Common myeloid progenitor, CD34-positive (primary cell): ENCODE measurements at regions not wholly inside any gene's neighbourhood (a gene's known extent, or its start where the extent isn't known, plus 50 kb on each side); places are given as distances from the start of the nearest gene placed in this dataset.

ENCODE experiments used
- CTCF ChIA-PET: fragments of 350-600 bp; sonication (Branson Sonifier 250); formaldehyde crosslinking; loops from one replicate; lab custom pipeline; 2021; ENCODE audit warnings: antibody characterized with exemption; lab: Charles Lee
- POLR2A ChIA-PET: fragments of 350-600 bp; sonication (Branson Sonifier 250); formaldehyde crosslinking; loops from one replicate; lab custom pipeline; 2021; ENCODE audit warnings: antibody characterized with exemption; lab: Charles Lee
- DNase-seq, 3 donors: peaks; one replicate each; pipeline versions ENCODE4 v3.0.0 to v3.0.0-alpha.2; 2013
- H3K27ac ChIP-seq, 2 experiments: 1 replicate in 1 of 2; 2 replicates in 1 of 2; pipeline ENCODE4 v1.7.0; 2013; ENCODE audit warnings: inconsistent platforms in 2 of 2, low read length in 2 of 2, mild to moderate bottlenecking in 2 of 2, low read depth in 1 of 2, moderate library complexity in 1 of 2; ENCODE audit not compliant: severe bottlenecking in 2 of 2, insufficient read depth in 1 of 2, poor library complexity in 1 of 2
- H3K27me3 ChIP-seq, 5 experiments: replicated peaks in 2 of 5; 1 replicate in 3 of 5; 2 replicates in 2 of 5; pipeline versions ENCODE4 v1.6.1 to v1.7.0; 2013; ENCODE audit warnings: low read length in 4 of 5, mild to moderate bottlenecking in 2 of 5, moderate library complexity in 2 of 5, inconsistent platforms in 1 of 5; ENCODE audit not compliant: insufficient read depth in 5 of 5, control insufficient read depth in 4 of 5
- H3K36me3 ChIP-seq, 4 experiments: 1 replicate in 2 of 4; 2 replicates in 2 of 4; pipeline versions ENCODE4 v1.6.1 to v1.7.0; 2013; ENCODE audit warnings: low read length in 3 of 4, control low read depth in 1 of 4, mild to moderate bottlenecking in 1 of 4; ENCODE audit not compliant: control insufficient read depth in 4 of 4, insufficient read depth in 4 of 4
- H3K4me1 ChIP-seq, 4 experiments: 1 replicate in 3 of 4; 2 replicates in 1 of 4; pipeline versions ENCODE4 v1.6.1 to v1.7.1; 2013; ENCODE audit warnings: low read length in 3 of 4, mild to moderate bottlenecking in 3 of 4, control low read depth in 1 of 4, inconsistent platforms in 1 of 4, moderate library complexity in 1 of 4; ENCODE audit not compliant: control insufficient read depth in 4 of 4, insufficient read depth in 4 of 4; ENCODE audit errors: control extremely low read depth in 1 of 4
- H3K4me3 ChIP-seq, 7 experiments: 1 replicate in 4 of 7; 2 replicates in 3 of 7; pipeline versions ENCODE4 v1.5.1 to v1.7.0; 2013; ENCODE audit warnings: mild to moderate bottlenecking in 7 of 7, low read length in 6 of 7, moderate library complexity in 6 of 7, inconsistent platforms in 2 of 7, low read depth in 2 of 7, control low read depth in 1 of 7; ENCODE audit not compliant: insufficient read depth in 4 of 7, control insufficient read depth in 1 of 7; ENCODE audit errors: extremely low read depth in 1 of 7
- H3K9me3 ChIP-seq, 5 experiments: 1 replicate in 4 of 5; 2 replicates in 1 of 5; pipeline versions ENCODE4 v1.6.1 to v1.7.1; 2013; ENCODE audit warnings: low read length in 4 of 5, mild to moderate bottlenecking in 2 of 5, inconsistent platforms in 1 of 5, low read depth in 1 of 5, moderate library complexity in 1 of 5; ENCODE audit not compliant: control insufficient read depth in 4 of 5, insufficient read depth in 2 of 5; ENCODE audit errors: control extremely low read depth in 1 of 5
- WGBS: methylation state at CpG from one replicate; pipeline ENCODE4 v1.1.5; 2013; ENCODE audit not compliant: insufficient coverage; 5-methylcytosine and 5-hydroxymethylcytosine counted together

DNA sequence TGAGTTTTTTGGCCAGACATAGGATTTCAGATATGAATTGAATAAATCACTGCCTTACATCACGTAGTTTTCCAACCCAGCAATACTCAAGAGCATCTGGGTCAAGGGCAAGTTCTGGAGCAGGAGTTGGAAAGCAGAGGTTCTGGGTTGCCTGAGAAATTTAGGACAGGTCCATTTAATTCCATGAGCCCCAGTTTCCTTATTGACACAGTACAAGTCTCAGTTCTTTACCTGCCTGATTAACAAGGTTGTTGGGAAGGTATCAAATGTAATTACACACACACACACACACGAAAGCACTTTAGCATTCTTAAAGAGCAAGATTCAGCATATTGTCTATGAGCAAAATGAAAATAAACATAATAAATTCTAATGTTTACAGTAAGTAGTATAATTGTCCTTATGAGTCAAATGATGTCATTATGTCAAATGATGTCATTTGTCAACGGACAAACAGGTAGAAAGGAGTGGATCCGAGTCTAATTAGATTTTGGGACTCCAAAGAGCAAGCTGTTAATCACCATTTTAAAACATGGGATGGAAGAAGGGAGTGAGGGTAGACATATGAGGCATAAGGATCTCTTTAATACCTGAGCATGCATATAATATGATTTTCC, 268.4 kb upstream of the ARGLU1 start:
- Histone ChIP-seq H3K4me3 (no peak overlapping the region), H3K36me3 (no peaks in the 10 kb centered on the region), H3K27ac (no peak overlapping the region), H3K4me1 (peaks cover 0 to 4% (median 0%) of the 10 kb centered on the region in 4 experiments), H3K9me3 (peaks cover 0 to 13% (median 0%) of the 10 kb centered on the region in 5 experiments), H3K27me3 (no peaks in the 10 kb centered on the region)
- DNase-seq: no peak
- ChIA-PET POLR2A (no interaction called here), CTCF (no interaction called here)
- 93% methylated on average over 2 of the region's 4 CpGs for WGBS

DNA sequence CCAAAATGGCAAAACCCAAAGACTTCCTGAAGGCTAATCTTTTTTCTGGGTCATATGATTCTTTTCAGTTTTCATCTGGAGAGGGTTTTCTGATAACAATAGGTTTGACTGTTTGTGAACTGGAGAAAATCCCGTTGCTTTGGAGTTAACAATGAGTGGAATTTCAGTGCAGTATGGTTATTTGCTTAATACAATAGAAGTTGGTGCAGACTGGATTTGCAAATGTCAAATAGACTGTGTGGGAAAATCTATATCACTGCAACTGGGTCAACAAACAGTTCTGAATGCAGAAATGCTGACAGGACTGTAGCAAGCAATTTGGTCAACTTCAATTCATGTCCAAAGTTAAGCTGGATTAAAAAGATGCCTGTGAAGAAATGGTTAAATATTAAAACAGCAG, 267.5 kb upstream of the ARGLU1 start:
- 40% methylated on average over 1 of the region's 1 CpG for WGBS
- Histone ChIP-seq H3K4me1 (peaks cover 0 to 4% (median 0%) of the 10 kb centered on the region in 4 experiments), H3K27me3 (no peaks in the 10 kb centered on the region), H3K9me3 (peaks cover 0 to 13% (median 0%) of the 10 kb centered on the region in 5 experiments), H3K27ac (no peak overlapping the region), H3K4me3 (no peak overlapping the region), H3K36me3 (no peaks in the 10 kb centered on the region)
- DNase-seq: no peak
- ChIA-PET CTCF (no interaction called here), POLR2A (no interaction called here)

DNA sequence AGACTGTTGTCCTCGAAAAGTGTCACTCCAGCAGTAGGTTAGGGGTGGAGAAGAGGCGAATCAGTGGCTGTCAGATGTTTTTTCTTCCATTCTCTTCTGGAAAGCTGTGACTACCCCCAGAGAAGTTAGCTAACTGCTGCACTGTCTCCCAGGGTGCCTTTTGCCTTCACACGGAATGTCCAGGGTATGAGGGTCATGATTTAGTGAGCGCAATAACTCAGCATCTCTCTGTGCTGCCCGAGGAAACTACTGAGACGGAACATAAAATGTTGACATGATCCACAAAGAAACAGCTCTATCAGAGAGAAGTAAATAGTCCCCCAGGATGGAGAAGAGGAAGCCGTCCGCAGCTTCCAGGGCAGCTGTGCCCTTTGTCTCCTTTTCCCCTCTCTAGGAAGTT, 254.0 kb upstream of the ARGLU1 start:
- no peaks in the 10 kb centered on the region for H3K36me3 ChIP-seq
- H3K4me3 ChIP-seq: no peak overlapping the region
- peaks cover 0 to 2% (median 0%) of the 10 kb centered on the region in 4 experiments for H3K4me1 ChIP-seq
- no peak for DNase-seq
- no peak overlapping the region for H3K27ac ChIP-seq
- no peaks in the 10 kb centered on the region for H3K27me3 ChIP-seq
- POLR2A ChIA-PET: no interaction called here
- CTCF ChIA-PET: no interaction called here
- peaks cover 0 to 5% (median 0%) of the 10 kb centered on the region in 5 experiments for H3K9me3 ChIP-seq
- 93% methylated on average over 6 of the region's 8 CpGs for WGBS

DNA sequence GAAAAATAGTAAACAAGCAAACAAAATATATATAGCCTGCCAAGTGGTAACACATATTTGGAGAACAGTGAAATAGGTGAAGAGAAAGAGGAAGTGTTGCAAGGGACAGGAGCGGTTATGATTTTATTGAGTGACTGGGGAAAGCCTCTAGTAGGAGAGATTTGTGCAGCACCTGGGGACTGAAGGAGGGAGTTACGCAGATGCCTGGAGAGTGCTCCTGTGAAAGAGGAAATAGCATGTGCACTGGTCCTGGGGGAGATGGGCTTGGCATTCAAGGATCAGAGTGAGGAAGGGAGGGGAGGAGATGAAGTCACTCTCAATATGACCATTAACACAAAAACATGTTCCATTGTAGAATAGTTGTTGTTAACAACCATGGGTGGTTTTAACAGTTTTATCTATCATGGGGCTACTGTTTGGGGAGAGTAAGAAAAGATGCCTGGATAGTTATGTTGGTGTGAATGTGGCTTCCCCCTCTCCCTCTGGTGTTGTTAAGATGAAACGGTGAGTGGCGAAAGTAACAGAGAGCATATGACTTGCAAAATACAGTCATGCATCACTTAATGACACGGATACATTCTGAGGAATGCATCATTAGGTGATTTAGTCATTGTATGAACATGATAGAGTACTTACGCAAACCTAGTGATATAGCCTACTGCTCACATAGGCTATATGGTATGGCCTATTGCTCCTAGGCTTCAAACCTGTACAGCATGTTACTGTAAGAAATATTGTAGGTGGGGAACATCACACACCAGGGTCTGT, 251.7 kb upstream of the ARGLU1 start:
- Histone ChIP-seq H3K27me3 (no peaks in the 10 kb centered on the region), H3K9me3 (no peaks in the 10 kb centered on the region), H3K36me3 (no peaks in the 10 kb centered on the region), H3K27ac (no peak overlapping the region), H3K4me1 (peaks cover 0 to 2% (median under 1%) of the 10 kb centered on the region in 4 experiments), H3K4me3 (no peak overlapping the region)
- WGBS: 78% methylated on average over 4 of the region's 6 CpGs
- ChIA-PET POLR2A (no interaction called here), CTCF (no interaction called here)
- DNase-seq: peak in 2 of 3 donors; percentile 24 to 35

DNA sequence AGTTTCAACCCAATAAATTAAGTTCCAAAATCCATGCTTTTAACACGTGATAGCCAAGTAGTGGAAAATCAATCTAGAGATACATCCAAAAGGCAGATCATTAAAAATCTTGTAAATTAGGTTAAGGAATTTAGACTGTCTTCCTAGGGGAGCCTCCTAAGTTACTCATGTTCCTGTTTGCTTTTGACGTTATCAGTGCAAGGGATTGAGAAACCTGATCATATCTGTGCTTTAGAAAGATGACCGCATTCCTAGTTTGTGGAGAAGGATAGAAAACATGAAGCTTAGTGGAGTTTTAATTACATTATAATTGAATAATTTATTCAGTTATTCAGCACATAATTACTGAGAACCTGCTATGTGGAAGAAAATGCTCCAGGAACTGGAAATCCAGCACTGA, 251.0 kb upstream of the ARGLU1 start:
- DNase-seq: no peak
- no peaks in the 10 kb centered on the region for H3K36me3 ChIP-seq
- ChIA-PET CTCF (no interaction called here), POLR2A (no interaction called here)
- H3K9me3 ChIP-seq: no peaks in the 10 kb centered on the region
- no peaks in the 10 kb centered on the region for H3K27me3 ChIP-seq
- no peak overlapping the region for H3K27ac ChIP-seq
- no peak overlapping the region for H3K4me3 ChIP-seq
- H3K4me1 ChIP-seq: peaks cover 0 to 3% (median 1%) of the 10 kb centered on the region in 4 experiments
- WGBS: 100% methylated on average over 1 of the region's 3 CpGs

DNA sequence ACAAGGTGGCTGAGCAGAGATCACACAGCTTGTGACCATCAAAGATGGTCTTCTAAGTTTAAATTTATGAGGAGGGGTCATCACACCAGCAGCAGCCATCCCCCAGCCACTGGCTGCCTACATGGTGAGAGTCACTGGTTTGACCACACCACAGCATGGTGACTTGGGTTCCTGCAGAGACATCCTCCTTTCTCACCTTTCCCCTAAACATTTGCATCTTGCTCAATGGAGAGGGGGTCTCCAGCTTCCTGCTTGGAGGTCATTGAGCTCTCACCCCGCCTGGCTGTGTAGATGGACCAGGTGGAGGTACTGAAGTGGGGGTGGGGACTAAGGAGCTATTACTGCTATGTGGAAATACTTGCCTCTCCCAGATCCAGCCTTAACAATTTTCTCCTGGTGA, 247.6 kb upstream of the ARGLU1 start:
- DNase-seq: no peak
- ChIA-PET POLR2A (no interaction called here), CTCF (interaction anchor here (0.6 kb wide), 1 partner anchor 375 kb away, joined by 3 read pairs; no protein-coding TSS in a partner anchor)
- Histone ChIP-seq H3K9me3 (no peaks in the 10 kb centered on the region), H3K4me3 (no peak overlapping the region), H3K4me1 (peaks cover 0 to 3% (median 1%) of the 10 kb centered on the region in 4 experiments), H3K27ac (no peak overlapping the region), H3K36me3 (no peaks in the 10 kb centered on the region), H3K27me3 (no peaks in the 10 kb centered on the region)
- 100% methylated on average over 1 of the region's 1 CpG for WGBS

DNA sequence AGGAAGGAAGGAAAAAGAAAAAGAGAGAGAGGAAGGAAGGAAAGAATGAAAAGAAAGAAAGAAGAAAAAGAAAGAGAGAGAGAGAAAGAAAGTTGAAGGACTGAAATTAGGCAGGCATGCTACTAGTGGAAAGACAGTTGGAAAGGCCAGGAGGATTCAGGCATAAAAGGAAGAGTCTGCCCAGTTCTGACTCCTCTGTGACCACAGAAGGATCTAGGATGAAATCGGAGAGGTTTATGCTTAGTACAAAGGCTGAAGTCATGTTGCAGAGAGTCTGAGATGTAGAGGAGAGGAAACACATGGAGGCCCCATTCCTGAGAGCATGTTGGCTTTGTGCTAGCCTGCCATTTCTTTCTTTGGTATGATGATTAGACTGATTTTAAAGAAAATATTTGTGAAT, 246.5 kb upstream of the ARGLU1 start:
- 11% methylated on average over 1 of the region's 1 CpG for WGBS

More for the DNA sequence above, 246.5 kb upstream of the ARGLU1 start:
- POLR2A ChIA-PET: no interaction called here
- CTCF ChIA-PET: interaction anchor here (0.8 kb wide), 1 partner anchor 14 kb away, joined by 3 read pairs; no protein-coding TSS in a partner anchor
- Histone ChIP-seq H3K27me3 (no peaks in the 10 kb centered on the region), H3K9me3 (no peaks in the 10 kb centered on the region), H3K4me1 (peaks cover 0 to 3% (median under 1%) of the 10 kb centered on the region in 4 experiments), H3K4me3 (no peak overlapping the region), H3K27ac (no peak overlapping the region), H3K36me3 (no peaks in the 10 kb centered on the region)
- peak in 2 of 3 donors; percentile 17 to 40 for DNase-seq
